Tibial nerve (tissue), 4 donors: ENCODE measurements at regions not wholly inside any gene's neighbourhood (a gene's known extent, or its start where the extent isn't known, plus 50 kb on each side); places are given as distances from the start of the nearest gene placed in this dataset.
"Not testable (repeated sequence)": the region's sequence is repeated elsewhere in the genome, so short reads cannot be mapped to it uniquely, and the experiment has no call there.

Experiments used
- CTCF ChIP-seq, 5 experiments: fragments of 200-600 bp in 3 of 5; fragments of 450-650 bp in 2 of 5; sonication (generic) in 3 of 5; IDR thresholded peaks; one replicate each; pipeline ENCODE4 v1.5.1; 2016 to 2019; ENCODE audit warnings: antibody characterized with exemption in 5 of 5, mild to moderate bottlenecking in 3 of 5, moderate library complexity in 2 of 5
- EP300 ChIP-seq, 2 donors: sonication (generic); formaldehyde crosslinking; IDR thresholded peaks; one replicate each; pipeline ENCODE4 v1.6.1; 2017; ENCODE audit warnings: antibody characterized with exemption in 2 of 2, mild to moderate bottlenecking in 1 of 2
- POLR2A ChIP-seq, 2 donors: fragments of 450-650 bp; IDR thresholded peaks; one replicate each; pipeline ENCODE4 v1.6.1; 2017; ENCODE audit warnings: antibody characterized with exemption in 2 of 2, mild to moderate bottlenecking in 2 of 2, moderate library complexity in 2 of 2

GRCh38 chr14:105615986-105616801 lies 89.8 kb downstream of the TMEM121 start:
- TF ChIP-seq CTCF, EP300, POLR2A (IDR thresholded peaks at IDR 0.05): not testable (repeated sequence)
